ENCODE measurements at regions not wholly inside any gene's neighbourhood (a gene's known extent, or its start where the extent isn't known, plus 50 kb on each side); places are given as distances from the start of the nearest gene placed in this dataset.

- H3K27ac ChIP-seq (ENCODE audit: low read length): no peak overlapping the region
- H2AFZ ChIP-seq (ENCODE audit: low read depth, low read length): no peak overlapping the region
- H3K4me2 ChIP-seq (ENCODE audit: low read length): no peak overlapping the region
- H3K79me2 ChIP-seq (ENCODE audit: low read length): no peaks in the 10 kb centered on the region
- no peak overlapping the region for H3K4me3 ChIP-seq (ENCODE audit: low read length)
- peaks cover 9% of the 10 kb centered on the region for H3K9me3 ChIP-seq (ENCODE audit: insufficient read depth, low read length)
- 0 out of 2 replicates have a peak, but pooled peaks cover 6% of the 10 kb centered on the region for H3K27me3 ChIP-seq (ENCODE audit: low read depth, low read length)
- H4K20me1 ChIP-seq (ENCODE audit: insufficient read depth, low read length): no peaks in the 10 kb centered on the region
- H3K9ac ChIP-seq (ENCODE audit: low read length): no peak overlapping the region
- H3K36me3 ChIP-seq (replicated peaks; ENCODE audit: low read depth, low read length): peaks cover 4% of the 10 kb centered on the region
- H3K4me1 ChIP-seq (ENCODE audit: low read length): no peaks in the 10 kb centered on the region
- no peak for TF ChIP-seq CTCF (IDR thresholded peaks at IDR 0.05; ENCODE audit: low read depth, low read length)
- TF ChIP-seq EZH2phosphoT487 (IDR thresholded peaks at IDR 0.05; ENCODE audit: low read depth): no peak
These were observed 53.0 kb upstream of the KRR1 start for GRCh38 chr12:75564398-75564797.

DNA sequence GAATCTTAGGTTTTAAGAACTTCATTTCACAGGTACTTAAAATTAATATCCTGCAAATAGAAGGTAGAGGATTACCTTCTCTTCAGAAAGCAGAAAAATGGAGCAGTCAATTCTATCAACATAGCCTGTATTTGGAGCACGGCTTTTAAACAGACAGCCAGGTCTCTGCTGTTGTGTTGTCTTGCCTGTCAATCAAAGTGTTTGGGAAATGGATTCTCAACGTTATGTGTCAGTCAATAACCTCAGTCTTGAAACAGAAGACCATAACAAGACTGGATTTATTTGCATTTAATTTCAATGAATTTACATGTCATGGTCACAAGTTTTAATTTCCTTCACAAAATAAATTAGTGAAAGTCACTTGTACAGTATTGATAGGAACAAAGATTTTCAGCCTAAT lies 51.9 kb upstream of the KRR1 start:
- Histone ChIP-seq H4K20me1 (ENCODE audit: insufficient read depth, low read length) (no peaks in the 10 kb centered on the region), H3K79me2 (ENCODE audit: low read length) (no peaks in the 10 kb centered on the region), H3K4me2 (ENCODE audit: low read length) (no peak overlapping the region), H3K4me1 (ENCODE audit: low read length) (no peaks in the 10 kb centered on the region), H3K27me3 (ENCODE audit: low read depth, low read length) (peaks cover 8% of the 10 kb centered on the region; the same call in 1 of the 2 replicates), H3K9ac (ENCODE audit: low read length) (no peak overlapping the region), H2AFZ (ENCODE audit: low read depth, low read length) (no peak overlapping the region), H3K4me3 (ENCODE audit: low read length) (no peak overlapping the region), H3K27ac (ENCODE audit: low read length) (no peak overlapping the region), H3K36me3 (replicated peaks; ENCODE audit: low read depth, low read length) (peaks cover 4% of the 10 kb centered on the region), H3K9me3 (ENCODE audit: insufficient read depth, low read length) (peaks cover 9% of the 10 kb centered on the region)
- TF ChIP-seq CTCF (IDR thresholded peaks at IDR 0.05; ENCODE audit: low read depth, low read length) (no peak), EZH2phosphoT487 (IDR thresholded peaks at IDR 0.05; ENCODE audit: low read depth) (no peak)

- H3K36me3 ChIP-seq (replicated peaks; ENCODE audit: low read depth, low read length): peaks cover 4% of the 10 kb centered on the region
- no peaks in the 10 kb centered on the region for H3K79me2 ChIP-seq (ENCODE audit: low read length)
- no peaks in the 10 kb centered on the region for H4K20me1 ChIP-seq (ENCODE audit: insufficient read depth, low read length)
- peaks cover 11% of the 10 kb centered on the region; the same call in 1 of the 2 replicates for H3K27me3 ChIP-seq (ENCODE audit: low read depth, low read length)
- no peak overlapping the region for H2AFZ ChIP-seq (ENCODE audit: low read depth, low read length)
- no peak overlapping the region for H3K9ac ChIP-seq (ENCODE audit: low read length)
- no peak for TF ChIP-seq EZH2phosphoT487 (IDR thresholded peaks at IDR 0.05; ENCODE audit: low read depth)
- TF ChIP-seq CTCF (IDR thresholded peaks at IDR 0.05; ENCODE audit: low read depth, low read length): no peak
- H3K27ac ChIP-seq (ENCODE audit: low read length): no peak overlapping the region
- no peak overlapping the region for H3K4me3 ChIP-seq (ENCODE audit: low read length)
- H3K4me1 ChIP-seq (ENCODE audit: low read length): no peaks in the 10 kb centered on the region
- H3K4me2 ChIP-seq (ENCODE audit: low read length): no peak overlapping the region
- peaks cover 9% of the 10 kb centered on the region for H3K9me3 ChIP-seq (ENCODE audit: insufficient read depth, low read length)
These were observed 50.5 kb upstream of the KRR1 start for GRCh38 chr12:75561921-75562320.
